ENCODE measurements at regions not wholly inside any gene's neighbourhood (a gene's known extent, or its start where the extent isn't known, plus 50 kb on each side); places are given as distances from the start of the nearest gene placed in this dataset.

GRCh38 chr16:86075488-86075785 is 176.5 kb downstream of the IRF8 start:
- no peak for TF ChIP-seq POLR2A (IDR thresholded peaks at IDR 0.05; ENCODE audit: extremely low read depth, insufficient read length)
- TF ChIP-seq MAX (IDR thresholded peaks at IDR 0.05; ENCODE audit: low read depth, low read length) = no peak
- TF ChIP-seq CTCF (IDR thresholded peaks at IDR 0.05; ENCODE audit: low read depth, low read length) = no peak
